SK-N-SH treated with all-trans-retinoic acid at 6 μM for 48 hours (cell line): ENCODE measurements at regions not wholly inside any gene's neighbourhood (a gene's known extent, or its start where the extent isn't known, plus 50 kb on each side); places are given as distances from the start of the nearest gene placed in this dataset.

Experiments
- ATAC-seq: fragments of 200-7000 bp; cut with Tn5 transposase; 3 replicates; pipeline ENCODE4 v1.9.1; 2020; ENCODE audit warnings: mild to moderate bottlenecking, moderate library complexity
- ARNTL ChIP-seq: fragments of 450-650 bp; formaldehyde crosslinking; IDR thresholded peaks from 2 replicates; pipeline ENCODE4 v1.5.0; 2020; ENCODE audit warnings: low read depth, mild to moderate bottlenecking, moderate library complexity, borderline replicate concordance
- BACH2 ChIP-seq: fragments of 250-450 bp; sonication (Bioruptor Pico); IDR thresholded peaks from 2 replicates; pipeline ENCODE4 v1.9.0; 2021; ENCODE audit warnings: mild to moderate bottlenecking, borderline replicate concordance
- CREB5 ChIP-seq: fragments of 250-450 bp; sonication (Bioruptor Pico); IDR thresholded peaks from 2 replicates; pipeline ENCODE4 v1.5.1; 2020; ENCODE audit warnings: low read depth, mild to moderate bottlenecking, moderate library complexity
- CSDC2 ChIP-seq: fragments of 250-450 bp; sonication (Bioruptor Pico); IDR thresholded peaks from 2 replicates; pipeline ENCODE4 v1.5.0; 2020; ENCODE audit warnings: mild to moderate bottlenecking, moderate library complexity
- CSRNP3 ChIP-seq: fragments of 250-450 bp; sonication (Bioruptor Pico); IDR thresholded peaks from 2 replicates; pipeline ENCODE4 v1.5.1; 2021; ENCODE audit warnings: mild to moderate bottlenecking, moderate library complexity
- ESRRG ChIP-seq: fragments of 250-450 bp; sonication (Bioruptor Pico); IDR thresholded peaks from 2 replicates; pipeline ENCODE4 v1.6.1; 2021; ENCODE audit warnings: mild to moderate bottlenecking
- GLIS3 ChIP-seq: fragments of 250-450 bp; sonication (Bioruptor Pico); IDR thresholded peaks from 2 replicates; pipeline ENCODE4 v1.5.0; 2020; ENCODE audit warnings: mild to moderate bottlenecking, moderate library complexity
- ISL1 ChIP-seq: fragments of 250-450 bp; sonication (Bioruptor Pico); IDR thresholded peaks from 2 replicates; pipeline ENCODE4 v2.1.2; 2022; ENCODE audit warnings: mild to moderate bottlenecking, moderate library complexity
- OSR1 ChIP-seq: fragments of 250-450 bp; sonication (Bioruptor Pico); IDR thresholded peaks from 2 replicates; pipeline ENCODE4 v1.8.0; 2022; ENCODE audit warnings: moderate library complexity, mild to moderate bottlenecking, inconsistent platforms
- PATZ1 ChIP-seq: fragments of 250-450 bp; sonication (Bioruptor Pico); IDR thresholded peaks from 2 replicates; pipeline ENCODE4 v1.8.0; 2020; ENCODE audit warnings: mild to moderate bottlenecking, moderate library complexity, borderline replicate concordance
- POU6F1 ChIP-seq: fragments of 250-450 bp; sonication (Bioruptor Pico); IDR thresholded peaks from 2 replicates; pipeline ENCODE4 v1.8.0; 2021; ENCODE audit warnings: low read depth, mild to moderate bottlenecking, moderate library complexity, borderline replicate concordance
- PPARA ChIP-seq: fragments of 250-450 bp; sonication (Bioruptor Pico); IDR thresholded peaks from 2 replicates; pipeline ENCODE4 v1.5.0; 2020; ENCODE audit warnings: mild to moderate bottlenecking, borderline replicate concordance
- RARB ChIP-seq: fragments of 250-450 bp; sonication (Bioruptor Pico); IDR thresholded peaks from 2 replicates; pipeline ENCODE4 v1.8.0; 2021; ENCODE audit warnings: mild to moderate bottlenecking, moderate library complexity
- SNAI2 ChIP-seq: fragments of 250-450 bp; sonication (Bioruptor Pico); IDR thresholded peaks from 2 replicates; pipeline ENCODE4 v1.5.0; 2020; ENCODE audit warnings: mild to moderate bottlenecking, moderate library complexity
- TCF4 ChIP-seq: fragments of 250-450 bp; sonication (Bioruptor Pico); IDR thresholded peaks from 2 replicates; pipeline ENCODE4 v1.8.0; 2021; ENCODE audit warnings: mild to moderate bottlenecking, moderate library complexity, borderline replicate concordance
- TOX ChIP-seq: fragments of 250-450 bp; sonication (Bioruptor Pico); IDR thresholded peaks from 2 replicates; pipeline ENCODE4 v1.8.0; 2021; ENCODE audit warnings: mild to moderate bottlenecking, moderate library complexity, borderline replicate concordance
- ZFP3 ChIP-seq: fragments of 250-450 bp; sonication (Bioruptor Pico); IDR thresholded peaks from 2 replicates; pipeline ENCODE4 v1.5.0; 2020; ENCODE audit warnings: mild to moderate bottlenecking, moderate library complexity
- ZFP30 ChIP-seq: fragments of 450-650 bp; formaldehyde crosslinking; IDR thresholded peaks from 2 replicates; pipeline ENCODE4 v1.5.0; 2022; ENCODE audit warnings: mild to moderate bottlenecking, moderate library complexity
- ZNF565 ChIP-seq: fragments of 450-650 bp; formaldehyde crosslinking; conservative IDR thresholded peaks from 2 replicates; pipeline ENCODE4 v1.5.0; 2020; ENCODE audit warnings: low read depth, mild to moderate bottlenecking, moderate library complexity
- ZNF70 ChIP-seq: fragments of 450-650 bp; formaldehyde crosslinking; IDR thresholded peaks from 2 replicates; pipeline ENCODE4 v1.5.0; 2020; ENCODE audit warnings: mild to moderate bottlenecking, moderate library complexity

GRCh38 chr16:52834736-52835465 lies 217.8 kb downstream of the CHD9NB start:
- no peak for ATAC-seq
- TF ChIP-seq ESRRG (CRISPR knock-in tag), result no peak
- TF ChIP-seq PATZ1 (CRISPR knock-in tag), result no peak
- no peak for TF ChIP-seq ISL1 (CRISPR knock-in tag)
- no peak for TF ChIP-seq ZNF565 (CRISPR knock-in tag)
- TF ChIP-seq ZFP3 (CRISPR knock-in tag), result no peak
- TF ChIP-seq BACH2 (CRISPR knock-in tag), result no peak
- TF ChIP-seq CSDC2 (CRISPR knock-in tag), result no peak
- no peak for TF ChIP-seq ARNTL (CRISPR knock-in tag)
- no peak for TF ChIP-seq SNAI2 (CRISPR knock-in tag)
- no peak for TF ChIP-seq TOX (CRISPR knock-in tag)
- no peak for TF ChIP-seq TCF4 (CRISPR knock-in tag)
- no peak for TF ChIP-seq ZNF70 (CRISPR knock-in tag)
- TF ChIP-seq POU6F1 (CRISPR knock-in tag), result no peak
- TF ChIP-seq OSR1 (CRISPR knock-in tag), result no peak
- TF ChIP-seq RARB (CRISPR knock-in tag), result no peak
- TF ChIP-seq ZFP30 (CRISPR knock-in tag), result no peak
- TF ChIP-seq CREB5 (CRISPR knock-in tag), result no peak
- TF ChIP-seq PPARA, result no peak
- TF ChIP-seq CSRNP3 (CRISPR knock-in tag), result no peak

GRCh38 chr16:52832771-52833170 lies 219.9 kb downstream of the CHD9NB start:
- TF ChIP-seq ZNF70 (CRISPR knock-in tag) (no peak), PPARA (no peak), PATZ1 (CRISPR knock-in tag) (no peak), CREB5 (CRISPR knock-in tag) (no peak), ESRRG (CRISPR knock-in tag) (no peak), CSDC2 (CRISPR knock-in tag) (no peak), BACH2 (CRISPR knock-in tag) (no peak), GLIS3 (no peak), ISL1 (CRISPR knock-in tag) (no peak), CSRNP3 (CRISPR knock-in tag) (no peak), OSR1 (CRISPR knock-in tag) (no peak)
- ATAC-seq, result no peak
